COLO668 (cell line): ENCODE measurements at regions not wholly inside any gene's neighbourhood (a gene's known extent, or its start where the extent isn't known, plus 50 kb on each side); places are given as distances from the start of the nearest gene placed in this dataset.

ENCODE experiments used
- DNase-seq: peaks from one replicate; lab custom pipeline; 2025; ENCODE audit not compliant: unreplicated experiment; lab: John Stamatoyannopoulos, UW

GRCh38 chr16:72422308-72422897 is 250.4 kb upstream of the PMFBP1 start:
- DNase-seq: no peak

GRCh38 chr16:72419638-72420037 is 247.7 kb upstream of the PMFBP1 start:
- no peak for DNase-seq

- no peak for DNase-seq
Measured at GRCh38 chr16:72415379-72415778, 243.4 kb upstream of the PMFBP1 start.

- no peak for DNase-seq
Measured at GRCh38 chr16:72410492-72410891, 238.5 kb upstream of the PMFBP1 start.

- DNase-seq: no peak
Measured at GRCh38 chr16:72409423-72409822, 237.5 kb upstream of the PMFBP1 start.

GRCh38 chr16:72406390-72406789 is 234.4 kb upstream of the PMFBP1 start:
- DNase-seq: no peak

- no peak for DNase-seq
Measured at GRCh38 chr16:72404299-72404698, 232.3 kb upstream of the PMFBP1 start.

GRCh38 chr16:72401084-72401361 is 229.1 kb upstream of the PMFBP1 start:
- no peak for DNase-seq

- DNase-seq: peak; percentile 43
Measured at GRCh38 chr16:72400257-72401083, 228.5 kb upstream of the PMFBP1 start.

- DNase-seq: no peak
Measured at GRCh38 chr16:72399811-72400210, 227.9 kb upstream of the PMFBP1 start.

- no peak for DNase-seq
Measured at GRCh38 chr16:72397876-72398275, 225.9 kb upstream of the PMFBP1 start.

- no peak for DNase-seq
Measured at GRCh38 chr16:72394526-72394925, 222.6 kb upstream of the PMFBP1 start.

- no peak for DNase-seq
Measured at GRCh38 chr16:72389791-72390190, 217.8 kb upstream of the PMFBP1 start.

- no peak for DNase-seq
Measured at GRCh38 chr16:72388007-72388406, 216.1 kb upstream of the PMFBP1 start.

GRCh38 chr16:72384651-72385050 is 212.7 kb upstream of the PMFBP1 start:
- no peak for DNase-seq

GRCh38 chr16:72380283-72380682 is 208.3 kb upstream of the PMFBP1 start:
- no peak for DNase-seq

GRCh38 chr16:72373201-72373600 is 201.2 kb upstream of the PMFBP1 start:
- no peak for DNase-seq

GRCh38 chr16:72372087-72373045 is 200.4 kb upstream of the PMFBP1 start:
- DNase-seq: no peak

- peak; percentile 51 for DNase-seq
Measured at GRCh38 chr16:72371307-72372086, 199.5 kb upstream of the PMFBP1 start.

GRCh38 chr16:72369274-72369673 is 197.3 kb upstream of the PMFBP1 start:
- no peak for DNase-seq

GRCh38 chr16:72367851-72368250 is 195.9 kb upstream of the PMFBP1 start:
- no peak for DNase-seq
